ENCODE measurements at regions not wholly inside any gene's neighbourhood (a gene's known extent, or its start where the extent isn't known, plus 50 kb on each side); places are given as distances from the start of the nearest gene placed in this dataset.
"Not testable (repeated sequence)": the region's sequence is repeated elsewhere in the genome, so short reads cannot be mapped to it uniquely, and the experiment has no call there.

- no peak for DNase-seq
These were observed 161.5 kb upstream of the MAN1A1 start for GRCh38 chr6:119511024-119511423.

GRCh38 chr6:119510246-119510645 is 160.7 kb upstream of the MAN1A1 start:
- DNase-seq: no peak

GRCh38 chr6:119506631-119507174 is 157.1 kb upstream of the MAN1A1 start:
- DNase-seq: no peak

GRCh38 chr6:119501798-119502483 is 152.4 kb upstream of the MAN1A1 start:
- DNase-seq: no peak

- no peak for DNase-seq
These were observed 150.2 kb upstream of the MAN1A1 start for GRCh38 chr6:119499797-119500196.

GRCh38 chr6:119497988-119498727 is 148.6 kb upstream of the MAN1A1 start:
- DNase-seq: no peak

- DNase-seq: no peak
These were observed 145.7 kb upstream of the MAN1A1 start for GRCh38 chr6:119495230-119495683.

- no peak for DNase-seq
These were observed 144.4 kb upstream of the MAN1A1 start for GRCh38 chr6:119493980-119494379.

GRCh38 chr6:119491112-119491511 is 141.6 kb upstream of the MAN1A1 start:
- DNase-seq: not testable (repeated sequence)

GRCh38 chr6:119490050-119490449 is 140.5 kb upstream of the MAN1A1 start:
- DNase-seq: not testable (repeated sequence)

- DNase-seq: no peak
These were observed 135.0 kb upstream of the MAN1A1 start for GRCh38 chr6:119484598-119484997.

GRCh38 chr6:119483908-119484307 is 134.3 kb upstream of the MAN1A1 start:
- no peak for DNase-seq

- no peak for DNase-seq
These were observed 133.3 kb upstream of the MAN1A1 start for GRCh38 chr6:119482850-119483285.

- DNase-seq: no peak
These were observed 132.4 kb upstream of the MAN1A1 start for GRCh38 chr6:119481976-119482375.

- no peak for DNase-seq
These were observed 131.5 kb upstream of the MAN1A1 start for GRCh38 chr6:119480961-119481497.

GRCh38 chr6:119479860-119480655 is 130.5 kb upstream of the MAN1A1 start:
- no peak for DNase-seq

- no peak for DNase-seq
These were observed 127.0 kb upstream of the MAN1A1 start for GRCh38 chr6:119476554-119476953.

- no peak for DNase-seq
These were observed 126.5 kb upstream of the MAN1A1 start for GRCh38 chr6:119476024-119476423.

- no peak for DNase-seq
These were observed 121.5 kb upstream of the MAN1A1 start for GRCh38 chr6:119470893-119471542.

GRCh38 chr6:119467488-119468081 is 118.0 kb upstream of the MAN1A1 start:
- no peak for DNase-seq

GRCh38 chr6:119466226-119466625 is 116.7 kb upstream of the MAN1A1 start:
- DNase-seq: no peak

GRCh38 chr6:119463081-119463626 is 113.6 kb upstream of the MAN1A1 start:
- no peak for DNase-seq
